H1 (cell line): ENCODE measurements at regions not wholly inside any gene's neighbourhood (a gene's known extent, or its start where the extent isn't known, plus 50 kb on each side); places are given as distances from the start of the nearest gene placed in this dataset.

Experiments used
- SIX5 ChIP-seq: IDR thresholded peaks from 2 replicates; pipeline ENCODE4 v1.6.1; 2011; ENCODE audit warnings: mild to moderate bottlenecking, low read depth, low read length
- TF ChIP-seq, protein P1 (sequence below): IDR thresholded peaks from 2 replicates; pipeline ENCODE4 v1.6.1; 2011; ENCODE audit warnings: low read depth, mild to moderate bottlenecking, low read length; ENCODE audit not compliant: insufficient read depth

DNA sequence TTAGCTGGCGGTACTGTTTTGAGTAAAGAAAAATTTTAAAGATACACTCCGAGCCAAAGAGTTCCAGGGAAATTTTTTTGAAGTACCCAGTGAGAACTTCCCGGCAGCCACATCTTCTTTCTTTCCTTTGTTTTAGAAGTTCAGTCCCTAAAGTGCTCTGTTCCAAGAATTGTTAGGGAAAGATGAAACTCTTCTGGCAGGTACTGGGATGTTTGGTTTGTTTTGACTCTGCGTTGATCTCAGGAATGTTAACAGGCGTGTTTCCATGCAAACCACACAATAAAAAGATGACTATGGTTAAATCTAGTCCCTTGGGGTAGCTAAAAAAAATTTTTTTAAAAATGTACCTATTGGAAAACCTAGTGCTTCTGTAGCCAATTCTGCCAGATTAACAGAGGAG is 224.7 kb upstream of the PHYHIPL start (continued):
- TF ChIP-seq, protein P1, sequence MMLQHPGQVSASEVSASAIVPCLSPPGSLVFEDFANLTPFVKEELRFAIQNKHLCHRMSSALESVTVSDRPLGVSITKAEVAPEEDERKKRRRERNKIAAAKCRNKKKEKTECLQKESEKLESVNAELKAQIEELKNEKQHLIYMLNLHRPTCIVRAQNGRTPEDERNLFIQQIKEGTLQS = no peak
- TF ChIP-seq SIX5 = no peak
